GM23338 (cell line): ENCODE measurements at regions not wholly inside any gene's neighbourhood (a gene's known extent, or its start where the extent isn't known, plus 50 kb on each side); places are given as distances from the start of the nearest gene placed in this dataset.

Source experiments
- ATAC-seq: fragments of 200-7000 bp; cut with Tn5 transposase; 3 replicates; pipeline ENCODE4 v1.9.1; 2020
- DNase-seq: peaks from one replicate; pipeline ENCODE4 v3.0.0-alpha.2; 2015; ENCODE audit warnings: low spot score
- H2AFZ ChIP-seq: fragments of 200-600 bp; sonication (generic); 2 replicates; pipeline ENCODE4 v1.8.0; 2016; ENCODE audit warnings: antibody characterized with exemption, mild to moderate bottlenecking, moderate library complexity
- H3F3A ChIP-seq: fragments of 200-600 bp; sonication (generic); replicated peaks from 2 replicates; pipeline ENCODE4 v1.8.0; 2017; ENCODE audit warnings: antibody characterized with exemption, mixed run types, low read depth
- H3K27ac ChIP-seq: fragments of 200-600 bp; sonication (generic); 2 replicates; pipeline ENCODE4 v1.6.1; 2016; ENCODE audit warnings: low read depth
- H3K27me3 ChIP-seq: fragments of 200-600 bp; sonication (generic); 2 replicates; pipeline ENCODE4 v1.8.0; 2016; ENCODE audit warnings: mild to moderate bottlenecking, mixed run types, moderate library complexity; ENCODE audit not compliant: insufficient read depth
- H3K36me3 ChIP-seq: fragments of 200-600 bp; sonication (generic); 2 replicates; pipeline ENCODE4 v1.8.0; 2016; ENCODE audit warnings: mild to moderate bottlenecking; ENCODE audit not compliant: insufficient read depth
- H3K4me1 ChIP-seq: fragments of 200-600 bp; sonication (generic); 2 replicates; pipeline ENCODE4 v1.8.0; 2016; ENCODE audit warnings: mild to moderate bottlenecking, moderate library complexity; ENCODE audit not compliant: insufficient read depth
- H3K4me2 ChIP-seq: fragments of 200-600 bp; sonication (generic); 2 replicates; pipeline ENCODE4 v1.7.1; 2017; ENCODE audit warnings: mixed run types
- H3K4me3 ChIP-seq: fragments of 200-600 bp; sonication (generic); 2 replicates; pipeline ENCODE4 v1.6.1; 2016; ENCODE audit warnings: mixed run types
- H3K79me2 ChIP-seq: fragments of 200-600 bp; sonication (generic); replicated peaks from 2 replicates; pipeline ENCODE4 v1.8.0; 2017; ENCODE audit warnings: mild to moderate bottlenecking; ENCODE audit not compliant: insufficient read depth
- H3K9me2 ChIP-seq: fragments of 200-600 bp; sonication (generic); 2 replicates; pipeline ENCODE4 v1.8.0; 2017; ENCODE audit not compliant: insufficient read depth
- H4K20me1 ChIP-seq: fragments of 200-600 bp; sonication (generic); replicated peaks from 2 replicates; pipeline ENCODE4 v1.8.0; 2017; ENCODE audit warnings: mild to moderate bottlenecking; ENCODE audit not compliant: insufficient read depth
- H3K27ac Mint-ChIP-seq: 2 replicates; pipeline ENCODE4 v1.8.0; 2020; ENCODE audit warnings: inconsistent platforms, mild to moderate bottlenecking, moderate library complexity, mixed read lengths
- H3K27me3 Mint-ChIP-seq: 3 replicates; pipeline ENCODE4 v1.8.0; 2022; ENCODE audit warnings: low read depth, mild to moderate bottlenecking, moderate library complexity, mixed read lengths, inconsistent platforms; ENCODE audit not compliant: insufficient read depth, poor library complexity
- H3K36me3 Mint-ChIP-seq: 3 replicates; pipeline ENCODE4 v1.8.0; 2021; ENCODE audit warnings: low read depth, mild to moderate bottlenecking, inconsistent platforms, moderate library complexity, mixed read lengths
- H3K4me1 Mint-ChIP-seq: 3 replicates; pipeline ENCODE4 v1.8.0; 2020; ENCODE audit warnings: mild to moderate bottlenecking, inconsistent platforms, mixed read lengths
- H3K4me3 Mint-ChIP-seq: 3 replicates; pipeline ENCODE4 v1.8.0; 2021; ENCODE audit warnings: moderate library complexity, mild to moderate bottlenecking, inconsistent platforms, mixed read lengths
- H3K9me3 Mint-ChIP-seq: 3 replicates; pipeline ENCODE4 v1.8.0; 2020; ENCODE audit warnings: moderate library complexity, mild to moderate bottlenecking, inconsistent platforms, mixed read lengths
- CREB1 ChIP-seq: fragments of 250-450 bp; sonication (Bioruptor Pico); IDR thresholded peaks from 2 replicates; pipeline ENCODE4 v1.5.0; 2020; ENCODE audit warnings: low read depth, mild to moderate bottlenecking, moderate library complexity
- CTCF ChIP-seq, 2 experiments: fragments of 200-600 bp in 1 of 2; sonication (generic) in 1 of 2; conservative IDR thresholded peaks; 2 replicates each; pipeline versions ENCODE4 v1.5.1 to v1.6.1; 2016 to 2017; ENCODE audit warnings: antibody characterized with exemption in 2 of 2, low read depth in 2 of 2, mild to moderate bottlenecking in 2 of 2, moderate library complexity in 1 of 2
- ETS1 ChIP-seq: IDR thresholded peaks from 2 replicates; pipeline ENCODE4 v1.6.1; 2016; ENCODE audit warnings: antibody characterized with exemption
- EZH2 ChIP-seq: fragments of 200-600 bp; sonication (generic); IDR thresholded peaks from one replicate; pipeline ENCODE4 v1.8.0; 2017; ENCODE audit warnings: antibody characterized with exemption, mild to moderate bottlenecking, low read depth; ENCODE audit not compliant: unreplicated experiment
- EZH2phosphoT487 ChIP-seq: fragments of 200-600 bp; sonication (generic); IDR thresholded peaks from one replicate; pipeline ENCODE4 v1.8.1; 2018; ENCODE audit warnings: antibody characterized with exemption; ENCODE audit not compliant: unreplicated experiment
- JUNB ChIP-seq: IDR thresholded peaks from one replicate; pipeline ENCODE4 v1.6.1; 2016; ENCODE audit warnings: antibody characterized with exemption; ENCODE audit not compliant: unreplicated experiment
- NANOG ChIP-seq: IDR thresholded peaks from 2 replicates; pipeline ENCODE4 v1.6.1; 2016; ENCODE audit warnings: antibody characterized with exemption, borderline replicate concordance
- POLR2AphosphoS5 ChIP-seq: IDR thresholded peaks from 2 replicates; pipeline ENCODE4 v1.6.1; 2016; ENCODE audit warnings: antibody characterized with exemption, low read depth
- REST ChIP-seq: IDR thresholded peaks from one replicate; pipeline ENCODE4 v1.6.1; 2018; ENCODE audit warnings: antibody characterized with exemption; ENCODE audit not compliant: unreplicated experiment
- STAT1 ChIP-seq: IDR thresholded peaks from one replicate; pipeline ENCODE4 v1.6.1; 2016; ENCODE audit warnings: antibody characterized with exemption; ENCODE audit not compliant: unreplicated experiment
- ZNF114 ChIP-seq: fragments of 250-450 bp; sonication (Bioruptor Pico); IDR thresholded peaks from 2 replicates; pipeline ENCODE4 v1.5.0; 2020; ENCODE audit warnings: mild to moderate bottlenecking, moderate library complexity
- ZNF331 ChIP-seq: fragments of 250-450 bp; sonication (Bioruptor Pico); IDR thresholded peaks from 2 replicates; pipeline ENCODE4 v1.5.0; 2020; ENCODE audit warnings: low read depth, mild to moderate bottlenecking, moderate library complexity
- ZNF462 ChIP-seq: fragments of 250-450 bp; sonication (Bioruptor Pico); IDR thresholded peaks from 2 replicates; pipeline ENCODE4 v1.5.0; 2020; ENCODE audit warnings: mild to moderate bottlenecking, moderate library complexity

- Histone ChIP-seq H4K20me1 (no peaks in the 10 kb centered on the region; the same call in 1 of the 2 replicates), H3F3A (no peaks in the 10 kb centered on the region), H3K27ac (no peak overlapping the region), H3K27me3 (no peaks in the 10 kb centered on the region), H3K4me1 (no peaks in the 10 kb centered on the region), H3K4me3 (no peak overlapping the region), H2AFZ (0 out of 2 replicates have a peak overlapping the region, but pooled peaks have one; percentile 56), H3K4me2 (no peak overlapping the region), H3K36me3 (no peaks in the 10 kb centered on the region), H3K9me2 (peaks cover 9% of the 10 kb centered on the region; the same call in 1 of the 2 replicates), H3K79me2 (no peaks in the 10 kb centered on the region)
- Mint-ChIP-seq H3K36me3 (no peaks in the 10 kb centered on the region), H3K27me3 (peaks cover 5% of the 10 kb centered on the region), H3K4me3 (no peak overlapping the region), H3K27ac (no peak overlapping the region), H3K4me1 (no peaks in the 10 kb centered on the region), H3K9me3 (no peaks in the 10 kb centered on the region)
- no peak for ATAC-seq
- DNase-seq, result no peak
- no peak for TF ChIP-seq ZNF331
- no peak for TF ChIP-seq EZH2
- TF ChIP-seq ZNF462 (CRISPR knock-in tag), result no peak
- no peak for TF ChIP-seq JUNB
- TF ChIP-seq NANOG, result no peak
- no peak for TF ChIP-seq REST
- TF ChIP-seq EZH2phosphoT487, result no peak
- TF ChIP-seq ETS1, result no peak
- TF ChIP-seq POLR2AphosphoS5, result no peak
- TF ChIP-seq CTCF (conservative IDR thresholded peaks at IDR 0.05; ENCODE audit: low read depth in 2 of 2), result no peak
- no peak for TF ChIP-seq STAT1
- no peak for TF ChIP-seq ZNF114
- TF ChIP-seq CREB1 (CRISPR knock-in tag), result no peak
Observed at GRCh38 chr19:30307191-30307974, 64.8 kb upstream of the ZNF536 start.
